SK-N-SH (cell line): ENCODE measurements at regions not wholly inside any gene's neighbourhood (a gene's known extent, or its start where the extent isn't known, plus 50 kb on each side); places are given as distances from the start of the nearest gene placed in this dataset.
A peak's percentile ranks its signal among the peaks of the same experiment; 100 is the strongest.

Source experiments
- CTCF ChIA-PET: fragments of 300-600, 350-600 bp; formaldehyde crosslinking; extraction: SDS; loops from one replicate; lab custom pipeline; 2021; lab: Yijun Ruan, JAX
- POLR2A ChIA-PET: fragments of 350-600 bp; sonication (Branson Sonifier 250); formaldehyde crosslinking; extraction: SDS; loops from one replicate; lab custom pipeline; 2020; ENCODE audit warnings: antibody characterized with exemption, inconsistent platforms; lab: Yijun Ruan, JAX
- DNase-seq: peaks from one replicate; pipeline ENCODE4 v3.0.0; 2012
- H2AFZ ChIP-seq: fragments of 200-600 bp; sonication (generic); 2 replicates; pipeline ENCODE4 v1.8.1; 2016; ENCODE audit warnings: antibody characterized with exemption, mild to moderate bottlenecking, low read depth
- H3F3A ChIP-seq: fragments of 200-600 bp; sonication (generic); replicated peaks from 2 replicates; pipeline ENCODE3; 2016; ENCODE audit warnings: antibody characterized with exemption, mild to moderate bottlenecking; ENCODE audit not compliant: insufficient read depth
- H3K27ac ChIP-seq, 2 experiments: fragments of 200-500 bp in 1 of 2; fragments of 200-600 bp in 1 of 2; sonication (Bioruptor generic) in 1 of 2; sonication (generic), shearing (Covaris generic) in 1 of 2; 2 replicates each; pipeline versions ENCODE4 v1.5.1 to v1.6.1; 2014 to 2016; ENCODE audit warnings: low read depth in 2 of 2, inconsistent platforms in 1 of 2, low read length in 1 of 2, mild to moderate bottlenecking in 1 of 2, mixed read lengths in 1 of 2
- H3K27me3 ChIP-seq: fragments of 200-600 bp; sonication (generic), shearing (Covaris generic); 2 replicates; pipeline ENCODE4 v1.6.1; 2016; ENCODE audit warnings: mixed run types; ENCODE audit not compliant: insufficient read depth
- H3K36me3 ChIP-seq, 2 experiments: fragments of 200-500 bp in 1 of 2; fragments of 200-600 bp in 1 of 2; sonication (Bioruptor generic) in 1 of 2; sonication (generic) in 1 of 2; replicated peaks in 1 of 2; 2 replicates each; pipeline versions ENCODE3 to v1.5.1; 2014 to 2016; ENCODE audit warnings: low read length in 1 of 2, mild to moderate bottlenecking in 1 of 2; ENCODE audit not compliant: insufficient read depth in 2 of 2, control insufficient read depth in 1 of 2
- H3K4me1 ChIP-seq, 2 experiments: fragments of 200-500 bp in 1 of 2; fragments of 200-600 bp in 1 of 2; sonication (Bioruptor generic) in 1 of 2; sonication (generic), shearing (Covaris generic) in 1 of 2; 2 replicates each; pipeline versions ENCODE4 v1.5.1 to v1.6.1; 2014 to 2016; ENCODE audit warnings: low read depth in 1 of 2, low read length in 1 of 2, mixed run types in 1 of 2; ENCODE audit not compliant: insufficient read depth in 2 of 2, control insufficient read depth in 1 of 2
- H3K4me2 ChIP-seq: fragments of 200-600 bp; sonication (generic), shearing (Covaris generic); 2 replicates; pipeline ENCODE4 v1.6.1; 2017; ENCODE audit warnings: mixed run types
- H3K4me3 ChIP-seq, 2 experiments: fragments of 200-500 bp in 1 of 2; fragments of 200-600 bp in 1 of 2; sonication (Bioruptor generic) in 1 of 2; sonication (generic), shearing (Covaris generic) in 1 of 2; 2 replicates each; pipeline versions ENCODE4 v1.5.1 to v1.8.1; 2014 to 2016; ENCODE audit warnings: low read depth in 2 of 2, inconsistent platforms in 1 of 2, low read length in 1 of 2, mild to moderate bottlenecking in 1 of 2, mixed read lengths in 1 of 2, moderate library complexity in 1 of 2
- H3K79me2 ChIP-seq: fragments of 200-600 bp; sonication (generic); 2 replicates; pipeline ENCODE4 v1.8.1; 2017; ENCODE audit warnings: mild to moderate bottlenecking; ENCODE audit not compliant: insufficient read depth
- H3K9ac ChIP-seq: fragments of 200-600 bp; sonication (generic); 2 replicates; pipeline ENCODE4 v1.6.1; 2017; ENCODE audit warnings: mixed run types
- H3K9me2 ChIP-seq: fragments of 200-600 bp; sonication (generic); 2 replicates; pipeline ENCODE4 v1.6.1; 2017; ENCODE audit warnings: mixed run types
- H3K9me3 ChIP-seq: fragments of 200-600 bp; sonication (generic); 2 replicates; pipeline ENCODE4 v1.6.1; 2017; ENCODE audit warnings: mixed run types, mild to moderate bottlenecking, moderate library complexity
- H4K20me1 ChIP-seq: fragments of 200-600 bp; sonication (generic); 2 replicates; pipeline ENCODE4 v1.6.1; 2017; ENCODE audit warnings: mild to moderate bottlenecking, mixed run types; ENCODE audit not compliant: insufficient read depth
- EZH2phosphoT487 ChIP-seq: fragments of 200-600 bp; sonication (generic); IDR thresholded peaks from 2 replicates; pipeline ENCODE4 v1.6.1; 2017; ENCODE audit warnings: low read depth, mixed run types, mild to moderate bottlenecking, antibody characterized with exemption, moderate library complexity, borderline replicate concordance
- FOSL2 ChIP-seq: IDR thresholded peaks from 2 replicates; pipeline ENCODE4 v1.4.0; 2012; ENCODE audit warnings: low read depth, mild to moderate bottlenecking, moderate library complexity, borderline replicate concordance
- GATA2 ChIP-seq: sonication (generic); formaldehyde crosslinking; IDR thresholded peaks from 2 replicates; pipeline ENCODE4 v1.5.0; 2020; ENCODE audit warnings: mild to moderate bottlenecking, missing genetic modification reagents
- JUND ChIP-seq: IDR thresholded peaks from 2 replicates; pipeline ENCODE4 v1.4.0; 2012
- MEF2A ChIP-seq: IDR thresholded peaks from 2 replicates; pipeline ENCODE4 v1.4.0; 2012; ENCODE audit warnings: low read depth, borderline replicate concordance
- NRF1 ChIP-seq: IDR thresholded peaks from 2 replicates; pipeline ENCODE4 v1.6.1; 2012; ENCODE audit warnings: low read depth, mild to moderate bottlenecking, low read length
- RFX5 ChIP-seq: IDR thresholded peaks from 2 replicates; pipeline ENCODE4 v1.6.1; 2012; ENCODE audit warnings: mild to moderate bottlenecking, improper control_type of control experiment, low read length
- USF2 ChIP-seq: fragments of 150-350 bp; IDR thresholded peaks from 2 replicates; pipeline ENCODE4 v1.6.1; 2017; ENCODE audit warnings: antibody characterized with exemption, low read length, low read depth, borderline replicate concordance
- YY1 ChIP-seq: IDR thresholded peaks from 2 replicates; pipeline ENCODE4 v1.4.0; 2012; ENCODE audit warnings: low read depth, mild to moderate bottlenecking
- WGBS: methylation state at CpG from one replicate; pipeline ENCODE4 v1.1.6; 2017; ENCODE audit warnings: low lambda C conversion rate; 5-methylcytosine and 5-hydroxymethylcytosine counted together
- TF ChIP-seq, protein P1 (sequence below): IDR thresholded peaks from 2 replicates; pipeline ENCODE4 v1.4.0; 2012; ENCODE audit warnings: low read depth, borderline replicate concordance
- TF ChIP-seq, protein P2 (sequence below): fragments of 150-350 bp; IDR thresholded peaks from 2 replicates; pipeline ENCODE4 v1.6.1; 2016; ENCODE audit warnings: mild to moderate bottlenecking, low read depth, low read length
- TF ChIP-seq, protein P3 (sequence below): IDR thresholded peaks from 2 replicates; pipeline ENCODE4 v1.4.0; 2012; ENCODE audit warnings: low read depth, borderline replicate concordance
- TF ChIP-seq, protein P4 (sequence below): IDR thresholded peaks from 2 replicates; pipeline ENCODE4 v1.6.1; 2012; ENCODE audit warnings: mild to moderate bottlenecking, low read depth, low read length, moderate library complexity

DNA sequence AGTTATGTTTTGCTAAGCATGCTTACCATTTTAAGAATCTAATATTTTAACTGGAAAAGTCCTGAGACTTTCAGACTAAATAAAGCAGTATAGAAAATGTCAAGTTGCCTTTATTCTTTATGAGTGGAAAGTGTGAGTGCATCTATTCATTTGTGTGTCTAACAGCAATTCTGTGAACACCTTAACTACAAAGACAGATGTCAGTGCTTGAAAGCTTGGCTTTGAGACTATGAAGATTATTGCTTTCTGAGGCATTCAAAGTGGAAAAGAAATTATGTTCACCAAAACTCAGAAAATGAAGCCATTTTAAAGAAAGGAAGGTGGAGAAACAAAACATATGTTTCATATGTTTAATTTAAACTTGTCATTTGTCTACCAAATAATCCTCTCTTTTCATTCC lies 294.5 kb upstream of the SEMA3C start:
- no peak overlapping the region for H3K4me2 ChIP-seq
- no peaks in the 10 kb centered on the region for H3K79me2 ChIP-seq
- H3K4me3 ChIP-seq, result no peak overlapping the region
- H3F3A ChIP-seq, result peaks cover 18% of the 10 kb centered on the region
- no peak for DNase-seq
- no peaks in the 10 kb centered on the region for H4K20me1 ChIP-seq
- ChIA-PET POLR2A (no interaction called here), CTCF (no interaction called here)
- H3K9me2 ChIP-seq, result no peaks in the 10 kb centered on the region
- H3K4me1 ChIP-seq, result peaks cover 4 to 16% of the 10 kb centered on the region in 2 experiments
- H3K9me3 ChIP-seq, result no peaks in the 10 kb centered on the region
- H3K27me3 ChIP-seq, result no peaks in the 10 kb centered on the region
- TF ChIP-seq NRF1 (no peak), GATA2 (CRISPR knock-in tag) (no peak), FOSL2 (no peak), EZH2phosphoT487 (no peak), YY1 (no peak), RFX5 (no peak)
- TF ChIP-seq, protein P1, sequence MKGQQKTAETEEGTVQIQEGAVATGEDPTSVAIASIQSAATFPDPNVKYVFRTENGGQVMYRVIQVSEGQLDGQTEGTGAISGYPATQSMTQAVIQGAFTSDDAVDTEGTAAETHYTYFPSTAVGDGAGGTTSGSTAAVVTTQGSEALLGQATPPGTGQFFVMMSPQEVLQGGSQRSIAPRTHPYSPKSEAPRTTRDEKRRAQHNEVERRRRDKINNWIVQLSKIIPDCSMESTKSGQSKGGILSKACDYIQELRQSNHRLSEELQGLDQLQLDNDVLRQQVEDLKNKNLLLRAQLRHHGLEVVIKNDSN, result no peak
- TF ChIP-seq, protein P2, sequence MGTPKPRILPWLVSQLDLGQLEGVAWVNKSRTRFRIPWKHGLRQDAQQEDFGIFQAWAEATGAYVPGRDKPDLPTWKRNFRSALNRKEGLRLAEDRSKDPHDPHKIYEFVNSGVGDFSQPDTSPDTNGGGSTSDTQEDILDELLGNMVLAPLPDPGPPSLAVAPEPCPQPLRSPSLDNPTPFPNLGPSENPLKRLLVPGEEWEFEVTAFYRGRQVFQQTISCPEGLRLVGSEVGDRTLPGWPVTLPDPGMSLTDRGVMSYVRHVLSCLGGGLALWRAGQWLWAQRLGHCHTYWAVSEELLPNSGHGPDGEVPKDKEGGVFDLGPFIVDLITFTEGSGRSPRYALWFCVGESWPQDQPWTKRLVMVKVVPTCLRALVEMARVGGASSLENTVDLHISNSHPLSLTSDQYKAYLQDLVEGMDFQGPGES, result no peak
- no peak overlapping the region for H2AFZ ChIP-seq
- H3K27ac ChIP-seq, result no peak overlapping the region
- no peak overlapping the region for H3K9ac ChIP-seq
- no peaks in the 10 kb centered on the region for H3K36me3 ChIP-seq

DNA sequence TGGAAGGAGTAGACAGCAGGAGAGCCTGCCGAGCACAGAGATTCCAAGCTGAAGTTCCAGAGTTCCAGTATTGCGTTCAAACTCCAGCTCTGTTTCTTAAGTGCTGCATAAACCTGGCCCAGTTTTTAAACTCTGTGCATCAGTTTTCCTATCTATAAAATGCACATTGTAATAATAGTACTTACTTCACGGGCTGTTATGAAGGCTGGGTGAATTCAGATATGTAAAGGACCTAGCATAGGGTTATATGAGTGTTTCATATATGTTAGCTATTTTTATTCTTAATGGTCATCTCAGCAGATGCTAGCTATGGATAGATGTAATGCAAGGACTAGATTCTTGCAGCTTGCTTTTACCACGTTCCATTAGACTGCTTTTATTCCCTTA lies 293.1 kb upstream of the SEMA3C start:
- POLR2A ChIA-PET, result no interaction called here

More for the DNA sequence above, 293.1 kb upstream of the SEMA3C start:
- H3K27ac ChIP-seq, result no peak overlapping the region
- H3K9me2 ChIP-seq, result no peaks in the 10 kb centered on the region
- H3K36me3 ChIP-seq, result no peaks in the 10 kb centered on the region
- no peaks in the 10 kb centered on the region for H3K79me2 ChIP-seq
- no peak for DNase-seq
- H3K9ac ChIP-seq, result no peak overlapping the region
- H3K9me3 ChIP-seq, result no peaks in the 10 kb centered on the region
- H3K27me3 ChIP-seq, result no peaks in the 10 kb centered on the region
- peaks cover 4 to 16% of the 10 kb centered on the region in 2 experiments for H3K4me1 ChIP-seq
- 87% methylated on average over 4 of the region's 4 CpGs for WGBS
- CTCF ChIA-PET, result interaction anchor here (0.6 kb wide), 1 partner anchor 28 kb away, joined by 3 read pairs; no protein-coding TSS in a partner anchor
- H4K20me1 ChIP-seq, result no peaks in the 10 kb centered on the region
- 0 out of 2 replicates have a peak overlapping the region, but pooled peaks have one; percentile 1 for H2AFZ ChIP-seq
- H3K4me2 ChIP-seq, result no peak overlapping the region
- H3K4me3 ChIP-seq, result no peak overlapping the region
- TF ChIP-seq MEF2A (no peak), USF2 (no peak), JUND (no peak)
- TF ChIP-seq, protein P2, result no peak
- TF ChIP-seq, protein P3, sequence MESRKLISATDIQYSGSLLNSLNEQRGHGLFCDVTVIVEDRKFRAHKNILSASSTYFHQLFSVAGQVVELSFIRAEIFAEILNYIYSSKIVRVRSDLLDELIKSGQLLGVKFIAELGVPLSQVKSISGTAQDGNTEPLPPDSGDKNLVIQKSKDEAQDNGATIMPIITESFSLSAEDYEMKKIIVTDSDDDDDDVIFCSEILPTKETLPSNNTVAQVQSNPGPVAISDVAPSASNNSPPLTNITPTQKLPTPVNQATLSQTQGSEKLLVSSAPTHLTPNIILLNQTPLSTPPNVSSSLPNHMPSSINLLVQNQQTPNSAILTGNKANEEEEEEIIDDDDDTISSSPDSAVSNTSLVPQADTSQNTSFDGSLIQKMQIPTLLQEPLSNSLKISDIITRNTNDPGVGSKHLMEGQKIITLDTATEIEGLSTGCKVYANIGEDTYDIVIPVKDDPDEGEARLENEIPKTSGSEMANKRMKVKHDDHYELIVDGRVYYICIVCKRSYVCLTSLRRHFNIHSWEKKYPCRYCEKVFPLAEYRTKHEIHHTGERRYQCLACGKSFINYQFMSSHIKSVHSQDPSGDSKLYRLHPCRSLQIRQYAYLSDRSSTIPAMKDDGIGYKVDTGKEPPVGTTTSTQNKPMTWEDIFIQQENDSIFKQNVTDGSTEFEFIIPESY, result no peak
- TF ChIP-seq, protein P4, sequence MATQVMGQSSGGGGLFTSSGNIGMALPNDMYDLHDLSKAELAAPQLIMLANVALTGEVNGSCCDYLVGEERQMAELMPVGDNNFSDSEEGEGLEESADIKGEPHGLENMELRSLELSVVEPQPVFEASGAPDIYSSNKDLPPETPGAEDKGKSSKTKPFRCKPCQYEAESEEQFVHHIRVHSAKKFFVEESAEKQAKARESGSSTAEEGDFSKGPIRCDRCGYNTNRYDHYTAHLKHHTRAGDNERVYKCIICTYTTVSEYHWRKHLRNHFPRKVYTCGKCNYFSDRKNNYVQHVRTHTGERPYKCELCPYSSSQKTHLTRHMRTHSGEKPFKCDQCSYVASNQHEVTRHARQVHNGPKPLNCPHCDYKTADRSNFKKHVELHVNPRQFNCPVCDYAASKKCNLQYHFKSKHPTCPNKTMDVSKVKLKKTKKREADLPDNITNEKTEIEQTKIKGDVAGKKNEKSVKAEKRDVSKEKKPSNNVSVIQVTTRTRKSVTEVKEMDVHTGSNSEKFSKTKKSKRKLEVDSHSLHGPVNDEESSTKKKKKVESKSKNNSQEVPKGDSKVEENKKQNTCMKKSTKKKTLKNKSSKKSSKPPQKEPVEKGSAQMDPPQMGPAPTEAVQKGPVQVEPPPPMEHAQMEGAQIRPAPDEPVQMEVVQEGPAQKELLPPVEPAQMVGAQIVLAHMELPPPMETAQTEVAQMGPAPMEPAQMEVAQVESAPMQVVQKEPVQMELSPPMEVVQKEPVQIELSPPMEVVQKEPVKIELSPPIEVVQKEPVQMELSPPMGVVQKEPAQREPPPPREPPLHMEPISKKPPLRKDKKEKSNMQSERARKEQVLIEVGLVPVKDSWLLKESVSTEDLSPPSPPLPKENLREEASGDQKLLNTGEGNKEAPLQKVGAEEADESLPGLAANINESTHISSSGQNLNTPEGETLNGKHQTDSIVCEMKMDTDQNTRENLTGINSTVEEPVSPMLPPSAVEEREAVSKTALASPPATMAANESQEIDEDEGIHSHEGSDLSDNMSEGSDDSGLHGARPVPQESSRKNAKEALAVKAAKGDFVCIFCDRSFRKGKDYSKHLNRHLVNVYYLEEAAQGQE, result no peak
- TF ChIP-seq, all 33 proteins: peak for 0
- H3F3A ChIP-seq, result peaks cover 14% of the 10 kb centered on the region
